B cell (primary cell): ENCODE measurements at regions not wholly inside any gene's neighbourhood (a gene's known extent, or its start where the extent isn't known, plus 50 kb on each side); places are given as distances from the start of the nearest gene placed in this dataset.

Source experiments
- CTCF ChIP-seq: fragments of 200-600 bp; IDR thresholded peaks from one replicate; pipeline ENCODE4 v1.8.0; 2022; ENCODE audit warnings: antibody characterized with exemption, mild to moderate bottlenecking
- EZH2 ChIP-seq: IDR thresholded peaks from 2 replicates; pipeline ENCODE4 v1.6.1; 2012; ENCODE audit warnings: borderline replicate concordance, low read depth, mild to moderate bottlenecking, moderate library complexity, low read length; ENCODE audit not compliant: insufficient read depth, poor library complexity, severe bottlenecking

- TF ChIP-seq CTCF (no peak), EZH2 (no peak)
Observed at GRCh38 chr4:14280567-14280966, 653.0 kb upstream of the BOD1L1 start.
